GM18519 (cell line): ENCODE measurements at regions not wholly inside any gene's neighbourhood (a gene's known extent, or its start where the extent isn't known, plus 50 kb on each side); places are given as distances from the start of the nearest gene placed in this dataset.
"Not testable (repeated sequence)": the region's sequence is repeated elsewhere in the genome, so short reads cannot be mapped to it uniquely, and the experiment has no call there.

ENCODE experiments used
- ATAC-seq: cut with Tn5 transposase; IDR thresholded peaks from one replicate; pipeline ENCODE4 v1.9.1; 2021; ENCODE audit warnings: mild to moderate bottlenecking, moderate library complexity; ENCODE audit not compliant: unreplicated experiment, low FRiP score

GRCh38 chr1:217921126-217921904, 290.2 kb downstream of the SPATA17 start:
- ATAC-seq: no peak

- no peak for ATAC-seq
These were observed 293.8 kb downstream of the SPATA17 start for GRCh38 chr1:217924924-217925323.

GRCh38 chr1:217929213-217929885, 298.2 kb downstream of the SPATA17 start:
- no peak for ATAC-seq

- no peak for ATAC-seq
These were observed 312.2 kb downstream of the SPATA17 start for GRCh38 chr1:217943361-217943760.

- ATAC-seq: no peak
These were observed 313.4 kb downstream of the SPATA17 start for GRCh38 chr1:217944550-217944949.

GRCh38 chr1:217946511-217946910, 315.4 kb downstream of the SPATA17 start:
- ATAC-seq: no peak

GRCh38 chr1:217948741-217949140, 317.6 kb downstream of the SPATA17 start:
- no peak for ATAC-seq

GRCh38 chr1:217953330-217953729, 322.2 kb downstream of the SPATA17 start:
- no peak for ATAC-seq

- ATAC-seq: no peak
These were observed 322.8 kb downstream of the SPATA17 start for GRCh38 chr1:217953922-217954321.

- no peak for ATAC-seq
These were observed 324.6 kb downstream of the SPATA17 start for GRCh38 chr1:217955723-217956122.

- no peak for ATAC-seq
These were observed 319.8 kb upstream of the RRP15 start for GRCh38 chr1:217965156-217965786.

- no peak for ATAC-seq
These were observed 317.0 kb upstream of the RRP15 start for GRCh38 chr1:217968085-217968484.

- no peak for ATAC-seq
These were observed 315.7 kb upstream of the RRP15 start for GRCh38 chr1:217969428-217969827.

GRCh38 chr1:217977943-217978342, 307.1 kb upstream of the RRP15 start:
- no peak for ATAC-seq

- no peak for ATAC-seq
These were observed 303.7 kb upstream of the RRP15 start for GRCh38 chr1:217981430-217981829.

GRCh38 chr1:217982331-217983050, 302.6 kb upstream of the RRP15 start:
- no peak for ATAC-seq

- ATAC-seq: no peak
These were observed 302.1 kb upstream of the RRP15 start for GRCh38 chr1:217983051-217983375.

- ATAC-seq: no peak
These were observed 299.5 kb upstream of the RRP15 start for GRCh38 chr1:217985641-217986040.

- ATAC-seq: no peak
These were observed 295.6 kb upstream of the RRP15 start for GRCh38 chr1:217989510-217989909.

GRCh38 chr1:217993439-217993838, 291.7 kb upstream of the RRP15 start:
- no peak for ATAC-seq

- not testable (repeated sequence) for ATAC-seq
These were observed 276.8 kb upstream of the RRP15 start for GRCh38 chr1:218008296-218008695.
